ENCODE measurements at regions not wholly inside any gene's neighbourhood (a gene's known extent, or its start where the extent isn't known, plus 50 kb on each side); places are given as distances from the start of the nearest gene placed in this dataset.

GRCh38 chr3:177835008-177835407 is 637.7 kb upstream of the TBL1XR1 start (continued):
- no peak for TF ChIP-seq CHD7 (IDR thresholded peaks at IDR 0.05; ENCODE audit: insufficient replicate concordance, low read length)
- TF ChIP-seq CTBP2 (IDR thresholded peaks at IDR 0.05; ENCODE audit: borderline replicate concordance, insufficient read depth, insufficient read length, low read length): no peak
- TF ChIP-seq PHF8 (conservative IDR thresholded peaks at IDR 0.05; ENCODE audit: low read depth, low read length): no peak
- no peak for TF ChIP-seq CBX5 (IDR thresholded peaks at IDR 0.05; ENCODE audit: low read depth, low read length)
- TF ChIP-seq SAP30 (IDR thresholded peaks at IDR 0.05; ENCODE audit: insufficient read depth, insufficient replicate concordance, low read length): no peak
- no peak for TF ChIP-seq SRF (IDR thresholded peaks at IDR 0.05; ENCODE audit: low read depth, low read length)
- TF ChIP-seq RFX5 (IDR thresholded peaks at IDR 0.05; ENCODE audit: borderline replicate concordance, low read depth, low read length): no peak
- TF ChIP-seq NRF1 (IDR thresholded peaks at IDR 0.05; ENCODE audit: low read depth, low read length): no peak
- no peak for TF ChIP-seq CEBPB (IDR thresholded peaks at IDR 0.05; ENCODE audit: low read depth, low read length)
- TF ChIP-seq EZH2 (IDR thresholded peaks at IDR 0.05; ENCODE audit: low read depth, low read length, severe bottlenecking): no peak
